ENCODE measurements at regions not wholly inside any gene's neighbourhood (a gene's known extent, or its start where the extent isn't known, plus 50 kb on each side); places are given as distances from the start of the nearest gene placed in this dataset.

DNA sequence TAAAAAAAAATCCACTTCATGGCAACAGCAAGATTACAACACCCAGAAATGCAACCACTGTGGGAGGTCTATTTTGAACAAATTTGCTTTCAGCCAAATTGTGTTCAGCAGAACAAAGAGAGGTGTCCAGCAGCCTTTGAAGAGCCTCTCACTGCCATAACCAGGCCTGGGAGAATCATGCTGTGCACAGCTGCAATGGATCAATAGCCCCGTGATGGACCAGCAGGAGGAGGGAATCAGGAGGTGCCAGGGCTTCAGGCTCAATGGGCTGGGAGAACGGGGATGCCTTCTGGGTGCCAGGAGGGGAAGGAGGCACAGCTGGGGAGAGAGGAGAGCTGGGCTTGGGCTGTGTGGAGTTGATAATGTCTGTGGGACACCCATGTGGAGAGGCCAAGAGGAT, 366.2 kb upstream of the EEF2KMT start:
- Histone ChIP-seq H4K20me1 (ENCODE audit: low read depth, low read length) (no peaks in the 10 kb centered on the region), H3K9me2 (replicated peaks; ENCODE audit: insufficient read depth, low read length) (no peaks in the 10 kb centered on the region), H3K79me2 (ENCODE audit: insufficient read depth, low read length) (no peaks in the 10 kb centered on the region), H3K9me3 (ENCODE audit: insufficient read depth, low read length) (no peaks in the 10 kb centered on the region), H3K9ac (ENCODE audit: low read length) (no peak overlapping the region), H3K27me3 (ENCODE audit: low read length) (no peaks in the 10 kb centered on the region), H3K4me3 (ENCODE audit: insufficient read depth, low read length, poor library complexity, severe bottlenecking) (no peak overlapping the region), H3K4me2 (ENCODE audit: low read depth, low read length, poor library complexity, severe bottlenecking) (no peak overlapping the region), H3K27ac (ENCODE audit: low read depth, low read length) (no peak overlapping the region), H3K36me3 (ENCODE audit: low read length) (no peaks in the 10 kb centered on the region), H3F3A (ENCODE audit: insufficient read depth) (no peaks in the 10 kb centered on the region), H2AFZ (ENCODE audit: low read depth, low read length, severe bottlenecking) (no peak overlapping the region)
- TF ChIP-seq, protein P1, sequence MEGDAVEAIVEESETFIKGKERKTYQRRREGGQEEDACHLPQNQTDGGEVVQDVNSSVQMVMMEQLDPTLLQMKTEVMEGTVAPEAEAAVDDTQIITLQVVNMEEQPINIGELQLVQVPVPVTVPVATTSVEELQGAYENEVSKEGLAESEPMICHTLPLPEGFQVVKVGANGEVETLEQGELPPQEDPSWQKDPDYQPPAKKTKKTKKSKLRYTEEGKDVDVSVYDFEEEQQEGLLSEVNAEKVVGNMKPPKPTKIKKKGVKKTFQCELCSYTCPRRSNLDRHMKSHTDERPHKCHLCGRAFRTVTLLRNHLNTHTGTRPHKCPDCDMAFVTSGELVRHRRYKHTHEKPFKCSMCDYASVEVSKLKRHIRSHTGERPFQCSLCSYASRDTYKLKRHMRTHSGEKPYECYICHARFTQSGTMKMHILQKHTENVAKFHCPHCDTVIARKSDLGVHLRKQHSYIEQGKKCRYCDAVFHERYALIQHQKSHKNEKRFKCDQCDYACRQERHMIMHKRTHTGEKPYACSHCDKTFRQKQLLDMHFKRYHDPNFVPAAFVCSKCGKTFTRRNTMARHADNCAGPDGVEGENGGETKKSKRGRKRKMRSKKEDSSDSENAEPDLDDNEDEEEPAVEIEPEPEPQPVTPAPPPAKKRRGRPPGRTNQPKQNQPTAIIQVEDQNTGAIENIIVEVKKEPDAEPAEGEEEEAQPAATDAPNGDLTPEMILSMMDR (IDR thresholded peaks at IDR 0.05; ENCODE audit: insufficient read depth, low read length, poor library complexity, severe bottlenecking): no peak
- TF ChIP-seq EZH2phosphoT487 (conservative IDR thresholded peaks at IDR 0.05; ENCODE audit: low read length): no peak

DNA sequence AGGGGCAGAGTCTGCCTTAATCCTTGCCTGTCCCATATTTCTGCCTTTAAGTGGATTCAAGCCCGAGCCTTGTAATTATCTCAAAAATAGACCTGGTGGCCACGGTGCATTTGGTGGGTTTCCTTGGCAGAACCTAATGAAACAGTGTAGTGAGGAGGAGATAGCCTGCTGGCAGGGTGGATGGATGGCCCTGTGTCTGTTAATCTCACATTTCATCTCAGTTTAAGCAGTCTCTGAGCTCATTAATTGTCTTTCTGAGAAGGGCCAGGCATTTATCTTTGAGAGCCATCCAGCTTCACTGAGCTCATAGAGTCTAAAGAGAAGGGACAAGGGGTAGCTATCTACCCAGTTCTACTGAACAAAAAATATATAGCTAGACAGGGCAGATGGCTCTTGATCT, 364.0 kb upstream of the EEF2KMT start:
- Histone ChIP-seq H3K4me2 (ENCODE audit: low read depth, low read length, poor library complexity, severe bottlenecking) (no peak overlapping the region), H2AFZ (ENCODE audit: low read depth, low read length, severe bottlenecking) (no peak overlapping the region), H3K36me3 (ENCODE audit: low read length) (no peaks in the 10 kb centered on the region), H3K9me2 (replicated peaks; ENCODE audit: insufficient read depth, low read length) (no peaks in the 10 kb centered on the region), H3K9ac (ENCODE audit: low read length) (no peak overlapping the region), H3K27ac (ENCODE audit: low read depth, low read length) (no peak overlapping the region), H3F3A (ENCODE audit: insufficient read depth) (no peaks in the 10 kb centered on the region), H3K9me3 (ENCODE audit: insufficient read depth, low read length) (no peaks in the 10 kb centered on the region), H3K79me2 (ENCODE audit: insufficient read depth, low read length) (no peaks in the 10 kb centered on the region), H4K20me1 (ENCODE audit: low read depth, low read length) (no peaks in the 10 kb centered on the region), H3K4me3 (ENCODE audit: insufficient read depth, low read length, poor library complexity, severe bottlenecking) (no peak overlapping the region), H3K27me3 (ENCODE audit: low read length) (no peaks in the 10 kb centered on the region)
- TF ChIP-seq EZH2phosphoT487 (conservative IDR thresholded peaks at IDR 0.05; ENCODE audit: low read length): no peak
- TF ChIP-seq, protein P1 (IDR thresholded peaks at IDR 0.05; ENCODE audit: insufficient read depth, low read length, poor library complexity, severe bottlenecking): no peak

DNA sequence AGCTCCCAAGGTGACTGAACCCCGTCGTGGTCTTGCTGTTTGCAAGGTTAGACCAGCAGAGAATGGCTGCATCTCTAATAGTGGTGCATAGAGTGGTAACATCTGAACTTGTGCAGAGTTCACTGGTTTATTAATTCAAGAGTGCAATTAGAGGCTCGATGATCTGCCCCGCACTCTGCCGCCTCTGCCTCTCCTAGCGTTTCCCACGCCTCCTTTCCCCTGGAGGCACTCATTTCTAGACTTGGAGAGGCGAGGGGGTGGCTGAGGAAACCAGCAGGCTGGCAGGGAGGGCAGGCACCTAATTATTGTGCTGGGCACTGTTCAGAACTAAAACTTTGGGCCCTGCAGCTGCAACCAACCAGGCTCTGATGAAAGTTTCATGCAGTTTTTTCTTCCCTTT, 363.5 kb upstream of the EEF2KMT start:
- no peak overlapping the region for H3K4me2 ChIP-seq (ENCODE audit: low read depth, low read length, poor library complexity, severe bottlenecking)

More for the DNA sequence above, 363.5 kb upstream of the EEF2KMT start:
- TF ChIP-seq, protein P1 (IDR thresholded peaks at IDR 0.05; ENCODE audit: insufficient read depth, low read length, poor library complexity, severe bottlenecking): no peak
- TF ChIP-seq EZH2phosphoT487 (conservative IDR thresholded peaks at IDR 0.05; ENCODE audit: low read length): no peak
- Histone ChIP-seq H3K79me2 (ENCODE audit: insufficient read depth, low read length) (no peaks in the 10 kb centered on the region), H3K27me3 (ENCODE audit: low read length) (no peaks in the 10 kb centered on the region), H4K20me1 (ENCODE audit: low read depth, low read length) (no peaks in the 10 kb centered on the region), H3K4me3 (ENCODE audit: insufficient read depth, low read length, poor library complexity, severe bottlenecking) (no peak overlapping the region), H3F3A (ENCODE audit: insufficient read depth) (no peaks in the 10 kb centered on the region), H3K27ac (ENCODE audit: low read depth, low read length) (no peak overlapping the region), H3K9ac (ENCODE audit: low read length) (no peak overlapping the region), H3K9me3 (ENCODE audit: insufficient read depth, low read length) (no peaks in the 10 kb centered on the region), H3K36me3 (ENCODE audit: low read length) (no peaks in the 10 kb centered on the region), H2AFZ (ENCODE audit: low read depth, low read length, severe bottlenecking) (no peak overlapping the region), H3K9me2 (replicated peaks; ENCODE audit: insufficient read depth, low read length) (no peaks in the 10 kb centered on the region)

All from SU-DHL-6 (cell line).